ENCODE measurements at regions not wholly inside any gene's neighbourhood (a gene's known extent, or its start where the extent isn't known, plus 50 kb on each side); places are given as distances from the start of the nearest gene placed in this dataset.

DNA sequence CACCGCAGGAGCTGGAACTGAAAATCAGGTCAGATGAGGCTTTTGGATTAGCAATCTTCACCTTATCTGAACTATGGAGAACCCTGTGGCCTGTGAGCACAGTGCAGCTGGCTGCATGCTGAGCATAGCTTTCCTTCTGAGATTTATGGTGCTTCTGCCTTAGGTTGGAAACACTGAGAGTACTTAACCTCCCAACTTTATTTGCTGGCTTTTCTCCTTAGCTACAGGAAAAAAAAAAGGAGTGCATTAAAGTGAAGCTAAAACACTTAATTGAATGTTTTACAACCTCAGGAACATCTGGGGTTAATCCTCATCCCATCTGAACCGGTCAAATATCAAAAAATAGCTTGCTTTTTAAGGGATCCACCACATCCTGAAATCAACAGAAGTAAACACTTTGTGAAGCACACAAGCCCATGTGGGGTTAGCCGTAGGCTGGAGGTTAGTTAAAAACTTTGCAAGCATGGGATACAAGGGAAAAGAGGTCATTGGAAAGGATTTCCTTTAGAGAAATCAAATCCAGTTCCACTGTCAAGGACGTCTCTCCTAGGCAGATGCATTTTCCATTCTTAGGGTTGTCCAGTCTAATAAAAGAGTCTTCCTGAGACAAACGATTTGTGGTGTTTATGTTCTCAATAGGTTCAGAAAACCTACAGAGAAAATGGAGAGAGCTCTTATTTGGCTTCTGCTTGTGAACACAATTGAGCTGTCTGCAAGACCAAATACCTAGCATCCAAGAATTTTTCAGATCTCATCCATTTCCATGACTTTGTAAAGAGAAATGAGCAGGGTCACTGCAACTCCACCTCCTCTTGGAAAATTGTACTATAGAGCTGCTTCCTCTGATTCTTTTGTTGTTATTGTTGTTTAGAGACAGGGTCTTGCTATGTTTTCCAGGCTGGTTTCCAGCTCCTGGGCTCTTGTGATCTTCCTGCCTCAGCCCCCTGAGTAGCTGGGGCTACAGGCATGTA lies 470.4 kb upstream of the IGFBP3 start:
- H3K4me3 ChIP-seq (ENCODE audit: low read depth, low read length), result no peak overlapping the region
- TF ChIP-seq, protein P1, sequence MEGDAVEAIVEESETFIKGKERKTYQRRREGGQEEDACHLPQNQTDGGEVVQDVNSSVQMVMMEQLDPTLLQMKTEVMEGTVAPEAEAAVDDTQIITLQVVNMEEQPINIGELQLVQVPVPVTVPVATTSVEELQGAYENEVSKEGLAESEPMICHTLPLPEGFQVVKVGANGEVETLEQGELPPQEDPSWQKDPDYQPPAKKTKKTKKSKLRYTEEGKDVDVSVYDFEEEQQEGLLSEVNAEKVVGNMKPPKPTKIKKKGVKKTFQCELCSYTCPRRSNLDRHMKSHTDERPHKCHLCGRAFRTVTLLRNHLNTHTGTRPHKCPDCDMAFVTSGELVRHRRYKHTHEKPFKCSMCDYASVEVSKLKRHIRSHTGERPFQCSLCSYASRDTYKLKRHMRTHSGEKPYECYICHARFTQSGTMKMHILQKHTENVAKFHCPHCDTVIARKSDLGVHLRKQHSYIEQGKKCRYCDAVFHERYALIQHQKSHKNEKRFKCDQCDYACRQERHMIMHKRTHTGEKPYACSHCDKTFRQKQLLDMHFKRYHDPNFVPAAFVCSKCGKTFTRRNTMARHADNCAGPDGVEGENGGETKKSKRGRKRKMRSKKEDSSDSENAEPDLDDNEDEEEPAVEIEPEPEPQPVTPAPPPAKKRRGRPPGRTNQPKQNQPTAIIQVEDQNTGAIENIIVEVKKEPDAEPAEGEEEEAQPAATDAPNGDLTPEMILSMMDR (conservative IDR thresholded peaks at IDR 0.05; ENCODE audit: low read depth, low read length), result no peak

DNA sequence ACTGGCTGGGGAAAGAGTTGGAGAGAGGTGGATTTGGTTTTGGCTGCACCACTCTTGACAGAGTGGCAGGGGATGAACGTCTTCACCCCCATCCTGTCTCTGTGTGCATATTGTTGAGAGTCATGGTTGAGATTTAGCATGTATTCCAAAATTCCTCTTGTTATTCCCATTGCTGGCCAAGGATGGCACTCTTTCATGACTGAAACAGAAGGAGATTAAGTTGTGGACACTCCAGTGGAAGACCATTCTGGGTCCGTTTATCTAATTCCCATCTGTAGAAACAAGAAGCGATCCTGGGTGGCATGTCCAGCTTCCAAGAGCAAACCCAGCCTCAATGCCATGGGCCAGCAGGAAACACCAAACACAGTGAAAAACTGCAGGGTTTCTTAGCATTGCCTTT lies 469.0 kb upstream of the IGFBP3 start:
- DNase-seq (ENCODE audit: low read depth), result peak; percentile 30
- H3K4me3 ChIP-seq (ENCODE audit: low read depth, low read length), result no peak overlapping the region
- TF ChIP-seq, protein P1 (conservative IDR thresholded peaks at IDR 0.05; ENCODE audit: low read depth, low read length), result peak; percentile 30

More for the DNA sequence above, 470.4 kb upstream of the IGFBP3 start:
- peak; percentile 31 for DNase-seq (ENCODE audit: low read depth)

DNA sequence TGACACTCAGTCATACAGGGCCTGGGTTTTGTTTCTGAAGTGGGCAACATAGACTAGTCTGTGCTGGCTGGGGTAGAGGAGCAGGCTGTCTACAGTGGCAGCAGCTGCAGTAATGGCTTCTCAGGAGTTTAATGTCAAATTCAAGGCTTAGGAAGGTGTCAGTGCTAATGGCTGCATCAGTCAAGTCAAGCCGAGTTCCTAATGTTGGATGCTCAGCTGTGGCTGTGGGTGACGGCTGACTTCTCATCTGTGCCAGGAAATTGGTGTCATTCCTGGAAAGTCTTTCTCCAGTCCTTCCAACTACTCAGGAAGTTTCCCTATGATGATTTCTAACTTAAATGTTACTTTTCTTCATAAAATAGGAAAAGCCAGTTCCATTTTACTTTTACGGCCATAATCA lies 468.1 kb upstream of the IGFBP3 start:
- TF ChIP-seq, protein P1 (conservative IDR thresholded peaks at IDR 0.05; ENCODE audit: low read depth, low read length), result no peak
- no peak overlapping the region for H3K4me3 ChIP-seq (ENCODE audit: low read depth, low read length)
- DNase-seq (ENCODE audit: low read depth), result no peak

DNA sequence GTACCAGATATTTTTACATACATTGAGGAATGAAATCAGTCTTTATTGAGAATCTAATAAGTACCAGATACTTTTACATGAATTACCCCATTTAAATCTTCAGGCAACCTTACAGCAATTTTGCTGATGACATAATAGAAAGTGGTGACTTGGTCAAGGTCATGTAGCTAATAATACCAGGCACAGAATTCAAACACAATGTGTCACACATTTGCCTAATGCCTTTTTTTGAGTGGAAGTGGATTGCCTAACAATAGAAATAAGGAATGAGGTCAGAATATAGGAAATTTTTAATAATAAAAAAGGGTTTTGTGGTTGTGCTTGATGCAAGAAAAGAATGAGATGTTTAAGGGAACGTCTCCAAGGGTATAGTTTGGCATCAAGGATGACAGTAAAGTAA lies 466.6 kb upstream of the IGFBP3 start:
- TF ChIP-seq, protein P1 (conservative IDR thresholded peaks at IDR 0.05; ENCODE audit: low read depth, low read length), result no peak
- no peak overlapping the region for H3K4me3 ChIP-seq (ENCODE audit: low read depth, low read length)

DNA sequence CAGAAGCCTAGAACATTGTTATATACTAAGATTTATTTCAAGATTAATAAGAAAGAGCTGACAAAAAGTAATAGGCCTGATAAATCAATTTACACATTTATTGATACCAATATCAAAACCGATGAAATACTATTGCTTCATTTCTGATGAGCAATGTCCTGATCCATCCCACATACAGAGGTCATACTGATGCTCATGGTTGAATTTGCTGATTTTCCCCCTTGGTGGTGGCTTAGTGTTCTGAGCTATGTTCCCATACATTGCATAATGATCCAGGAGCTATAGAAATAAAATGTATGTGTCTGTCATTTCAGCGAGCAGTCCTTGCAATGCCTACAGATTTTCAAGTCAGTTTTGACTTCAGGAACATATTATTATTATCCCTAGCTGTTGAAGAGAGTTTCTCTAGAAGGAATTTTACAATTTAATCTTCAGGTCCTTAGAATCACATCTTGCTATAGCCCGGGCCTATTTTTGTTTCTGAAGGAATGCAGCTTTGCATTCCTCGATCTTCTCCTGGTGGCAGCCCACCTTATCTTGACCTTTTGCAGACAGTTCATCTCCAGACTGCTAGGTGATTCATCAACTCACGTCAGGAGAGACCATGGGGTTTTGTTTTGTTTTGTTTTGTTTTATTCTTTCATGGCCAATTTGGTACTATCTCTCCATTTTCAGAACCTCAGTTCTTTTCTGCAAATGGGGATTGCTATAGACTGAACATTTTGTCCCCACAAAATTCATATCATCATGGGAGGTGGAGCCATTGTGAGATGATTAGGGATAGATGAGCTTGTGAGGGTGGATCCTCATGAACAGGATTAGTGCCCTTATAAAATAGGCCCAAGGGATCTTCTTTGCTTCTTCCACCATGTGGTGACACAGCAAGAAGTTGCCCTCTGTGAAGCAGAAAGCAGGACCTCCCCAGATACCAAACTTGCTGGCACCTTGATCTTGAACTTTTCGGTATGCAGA lies 465.6 kb upstream of the IGFBP3 start:
- DNase-seq (ENCODE audit: low read depth), result peak; percentile 65
- TF ChIP-seq, protein P1 (conservative IDR thresholded peaks at IDR 0.05; ENCODE audit: low read depth, low read length), result no peak
- no peak overlapping the region for H3K4me3 ChIP-seq (ENCODE audit: low read depth, low read length)

More for the DNA sequence above, 466.6 kb upstream of the IGFBP3 start:
- peak; percentile 70 for DNase-seq (ENCODE audit: low read depth)

DNA sequence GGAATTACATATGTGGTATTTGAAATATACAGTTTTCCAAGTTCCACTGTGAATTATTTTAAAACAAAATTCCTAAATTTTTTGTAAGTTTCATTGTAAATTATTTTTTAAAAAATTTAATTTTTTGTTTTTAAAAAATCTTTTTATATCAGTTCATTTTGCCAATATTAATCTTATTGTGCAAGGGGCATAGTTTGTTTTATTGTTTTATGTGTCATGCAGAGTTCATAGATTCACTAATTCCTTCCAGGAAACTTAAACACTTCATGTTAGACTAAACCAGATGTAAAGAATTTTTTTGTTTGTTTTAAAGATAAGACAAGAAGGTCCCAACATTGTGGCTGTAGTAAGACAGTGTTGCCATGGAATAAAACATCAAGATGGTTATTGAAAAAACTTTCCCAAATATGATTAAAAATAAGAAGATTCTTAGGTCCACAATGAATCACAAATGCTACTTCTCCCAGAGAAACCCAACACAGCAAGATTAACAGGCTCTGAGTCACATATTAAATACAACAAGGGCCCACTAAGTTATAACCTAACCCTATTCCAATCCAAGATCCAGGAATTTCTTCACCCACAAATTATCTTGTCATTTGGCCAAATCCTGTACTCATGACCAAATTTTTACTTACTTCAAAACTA lies 464.7 kb upstream of the IGFBP3 start:
- H3K4me3 ChIP-seq (ENCODE audit: low read depth, low read length), result no peak overlapping the region
- peak; percentile 84 for DNase-seq (ENCODE audit: low read depth)
- TF ChIP-seq, protein P1 (conservative IDR thresholded peaks at IDR 0.05; ENCODE audit: low read depth, low read length), result no peak
